HEK293T (cell line): ENCODE measurements at regions not wholly inside any gene's neighbourhood (a gene's known extent, or its start where the extent isn't known, plus 50 kb on each side); places are given as distances from the start of the nearest gene placed in this dataset.
"Not testable (repeated sequence)": the region's sequence is repeated elsewhere in the genome, so short reads cannot be mapped to it uniquely, and the experiment has no call there.

Source experiments
- CTCF ChIA-PET: fragments of 350-600 bp; formaldehyde crosslinking; extraction: SDS; loops from one replicate; lab custom pipeline; 2021; ENCODE audit warnings: antibody characterized with exemption, inconsistent platforms; lab: Yijun Ruan, JAX
- POLR2A ChIA-PET: fragments of 350-600 bp; formaldehyde crosslinking; extraction: SDS; loops from one replicate; lab custom pipeline; 2020; ENCODE audit warnings: antibody characterized with exemption, inconsistent platforms; lab: Yijun Ruan, JAX
- DNase-seq: peaks from one replicate; pipeline ENCODE4 v3.0.0; 2012; ENCODE audit warnings: mixed read lengths; ENCODE audit errors: extremely low spot score

GRCh38 chr4:118475901-118476300, 123.1 kb upstream of the PRSS12 start:
- POLR2A ChIA-PET, DNase-seq, CTCF ChIA-PET: not testable (repeated sequence)

GRCh38 chr4:118477826-118478225, 125.0 kb upstream of the PRSS12 start:
- CTCF ChIA-PET, DNase-seq, POLR2A ChIA-PET: not testable (repeated sequence)

- POLR2A ChIA-PET, CTCF ChIA-PET, DNase-seq: not testable (repeated sequence)
Observed at GRCh38 chr4:118485801-118486314, 133.1 kb upstream of the PRSS12 start.

GRCh38 chr4:118492963-118493362, 140.2 kb upstream of the PRSS12 start:
- POLR2A ChIA-PET, CTCF ChIA-PET, DNase-seq: not testable (repeated sequence)

- DNase-seq, POLR2A ChIA-PET, CTCF ChIA-PET: not testable (repeated sequence)
Observed at GRCh38 chr4:118494437-118494836, 141.6 kb upstream of the PRSS12 start.

GRCh38 chr4:118502967-118503366, 150.2 kb upstream of the PRSS12 start:
- DNase-seq, CTCF ChIA-PET, POLR2A ChIA-PET: not testable (repeated sequence)

- DNase-seq, POLR2A ChIA-PET, CTCF ChIA-PET: not testable (repeated sequence)
Observed at GRCh38 chr4:118504927-118505326, 152.1 kb upstream of the PRSS12 start.

- DNase-seq, POLR2A ChIA-PET, CTCF ChIA-PET: not testable (repeated sequence)
Observed at GRCh38 chr4:118505491-118505890, 152.7 kb upstream of the PRSS12 start.

- CTCF ChIA-PET, POLR2A ChIA-PET, DNase-seq: not testable (repeated sequence)
Observed at GRCh38 chr4:118512870-118513269, 160.1 kb upstream of the PRSS12 start.

GRCh38 chr4:118514332-118514731, 161.5 kb upstream of the PRSS12 start:
- CTCF ChIA-PET, POLR2A ChIA-PET, DNase-seq: not testable (repeated sequence)

GRCh38 chr4:118516107-118516506, 163.3 kb upstream of the PRSS12 start:
- CTCF ChIA-PET, DNase-seq, POLR2A ChIA-PET: not testable (repeated sequence)

- CTCF ChIA-PET, POLR2A ChIA-PET, DNase-seq: not testable (repeated sequence)
Observed at GRCh38 chr4:118530107-118530506, 155.1 kb upstream of the METTL14 start.

GRCh38 chr4:118531947-118532346, 153.2 kb upstream of the METTL14 start:
- CTCF ChIA-PET, POLR2A ChIA-PET, DNase-seq: not testable (repeated sequence)

- DNase-seq, CTCF ChIA-PET: not testable (repeated sequence)
Observed at GRCh38 chr4:118535788-118536187, 149.4 kb upstream of the METTL14 start.

GRCh38 chr4:118539412-118540077, 145.6 kb upstream of the METTL14 start:
- POLR2A ChIA-PET, CTCF ChIA-PET, DNase-seq: not testable (repeated sequence)

More at GRCh38 chr4:118535788-118536187, 149.4 kb upstream of the METTL14 start:
- POLR2A ChIA-PET: not testable (repeated sequence)

GRCh38 chr4:118556576-118556975, 128.6 kb upstream of the METTL14 start:
- CTCF ChIA-PET, DNase-seq, POLR2A ChIA-PET: not testable (repeated sequence)
